ENCODE measurements at regions not wholly inside any gene's neighbourhood (a gene's known extent, or its start where the extent isn't known, plus 50 kb on each side); places are given as distances from the start of the nearest gene placed in this dataset.
A peak's percentile ranks its signal among the peaks of the same experiment; 100 is the strongest.

DNA sequence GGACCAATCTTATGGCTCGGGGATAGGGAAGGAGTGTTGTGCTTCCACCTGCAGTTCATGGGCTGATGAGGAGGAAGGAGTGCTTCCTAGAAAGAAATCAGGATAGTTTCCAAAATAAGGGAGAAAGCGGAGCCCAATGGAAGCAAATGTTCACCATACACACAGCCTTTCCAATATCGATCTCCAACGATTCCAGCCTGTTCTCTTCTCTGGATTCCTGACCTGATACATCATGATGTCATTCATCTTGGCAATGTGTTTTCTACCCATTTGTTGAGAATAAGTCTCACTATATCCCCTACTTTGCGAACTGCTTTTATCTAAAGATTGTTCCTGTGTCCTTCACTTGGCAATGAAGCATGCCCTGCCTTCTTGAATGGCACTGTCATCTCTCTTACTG is 205.3 kb upstream of the SIX2 start:
- H3K27ac ChIP-seq (ENCODE audit: insufficient read depth in 1 of 2, low read depth in 1 of 2, low read length in 2 of 2, poor library complexity in 1 of 2, severe bottlenecking in 2 of 2): no peak overlapping the region
- ChIA-PET CTCF (no interaction called here), POLR2A (no interaction called here)
- H3K4me3 ChIP-seq (ENCODE audit: control insufficient read depth in 1 of 7, extremely low read depth in 1 of 7, insufficient read depth in 4 of 7, low read depth in 2 of 7, low read length in 6 of 7): no peak overlapping the region
- no peaks in the 10 kb centered on the region for H3K36me3 ChIP-seq (ENCODE audit: control insufficient read depth in 4 of 4, insufficient read depth in 4 of 4, low read length in 3 of 4)
- 100% methylated on average over 5 of the region's 5 CpGs for WGBS (ENCODE audit: insufficient coverage)
- no peak for DNase-seq
- H3K9me3 ChIP-seq (ENCODE audit: control extremely low read depth in 1 of 5, control insufficient read depth in 4 of 5, insufficient read depth in 2 of 5, low read depth in 1 of 5, low read length in 4 of 5): peaks cover 0 to 2% (median 0%) of the 10 kb centered on the region in 5 experiments
- H3K27me3 ChIP-seq (replicated peaks in 2 of 5; ENCODE audit: control insufficient read depth in 4 of 5, insufficient read depth in 5 of 5, low read length in 4 of 5): no peaks in the 10 kb centered on the region
- H3K4me1 ChIP-seq (ENCODE audit: control extremely low read depth in 1 of 4, control insufficient read depth in 4 of 4, insufficient read depth in 4 of 4, low read length in 3 of 4): peaks cover 0 to 5% (median 0%) of the 10 kb centered on the region in 4 experiments

DNA sequence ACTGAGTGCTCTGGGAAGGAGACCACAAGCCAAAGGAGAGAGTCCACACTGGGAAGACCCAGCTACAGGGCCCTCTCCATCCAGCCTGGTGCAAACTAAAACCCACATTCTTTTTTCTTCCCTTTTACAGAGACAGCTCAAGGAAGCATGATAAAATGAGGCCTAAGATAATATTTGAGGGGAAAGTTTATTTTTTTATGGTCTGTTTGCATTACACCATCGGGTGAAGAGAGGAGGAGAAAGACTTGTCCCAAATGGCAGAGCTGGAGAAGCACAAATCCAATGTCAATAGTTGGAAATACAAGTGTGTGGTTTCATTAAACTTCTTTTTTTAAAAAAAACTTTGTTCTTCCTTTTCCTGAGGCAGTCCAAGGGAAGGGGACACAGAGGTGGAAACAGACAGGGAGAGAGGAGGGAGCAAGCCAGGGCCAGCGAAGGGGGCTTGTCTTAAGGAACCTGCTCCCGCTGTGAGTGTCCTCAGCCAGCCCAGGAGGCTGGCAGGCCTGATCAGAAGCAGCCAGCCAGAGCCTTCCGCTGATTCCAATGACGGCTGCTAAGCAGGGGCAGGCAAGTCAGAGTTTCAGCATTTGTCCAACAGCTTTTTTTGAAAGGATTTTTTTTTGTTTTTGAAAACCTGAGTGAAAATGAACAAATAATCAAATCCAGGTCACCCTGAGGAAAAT is 203.8 kb upstream of the SIX2 start:
- Histone ChIP-seq H3K27me3 (replicated peaks in 2 of 5; ENCODE audit: control insufficient read depth in 4 of 5, insufficient read depth in 5 of 5, low read length in 4 of 5) (no peaks in the 10 kb centered on the region), H3K27ac (ENCODE audit: insufficient read depth in 1 of 2, low read depth in 1 of 2, low read length in 2 of 2, poor library complexity in 1 of 2, severe bottlenecking in 2 of 2) (no peak overlapping the region), H3K4me3 (ENCODE audit: control insufficient read depth in 1 of 7, extremely low read depth in 1 of 7, insufficient read depth in 4 of 7, low read depth in 2 of 7, low read length in 6 of 7) (no peak overlapping the region), H3K4me1 (ENCODE audit: control extremely low read depth in 1 of 4, control insufficient read depth in 4 of 4, insufficient read depth in 4 of 4, low read length in 3 of 4) (peaks cover 0 to 5% (median 0%) of the 10 kb centered on the region in 4 experiments), H3K36me3 (ENCODE audit: control insufficient read depth in 4 of 4, insufficient read depth in 4 of 4, low read length in 3 of 4) (no peaks in the 10 kb centered on the region), H3K9me3 (ENCODE audit: control extremely low read depth in 1 of 5, control insufficient read depth in 4 of 5, insufficient read depth in 2 of 5, low read depth in 1 of 5, low read length in 4 of 5) (peaks cover 0 to 2% (median 0%) of the 10 kb centered on the region in 5 experiments)
- 67% methylated on average over 5 of the region's 5 CpGs for WGBS (ENCODE audit: insufficient coverage)
- ChIA-PET CTCF (interaction anchor here (0.8 kb wide), 1 partner anchor 12 kb away, joined by 3 read pairs; no protein-coding TSS in a partner anchor), POLR2A (no interaction called here)
- DNase-seq: no peak

DNA sequence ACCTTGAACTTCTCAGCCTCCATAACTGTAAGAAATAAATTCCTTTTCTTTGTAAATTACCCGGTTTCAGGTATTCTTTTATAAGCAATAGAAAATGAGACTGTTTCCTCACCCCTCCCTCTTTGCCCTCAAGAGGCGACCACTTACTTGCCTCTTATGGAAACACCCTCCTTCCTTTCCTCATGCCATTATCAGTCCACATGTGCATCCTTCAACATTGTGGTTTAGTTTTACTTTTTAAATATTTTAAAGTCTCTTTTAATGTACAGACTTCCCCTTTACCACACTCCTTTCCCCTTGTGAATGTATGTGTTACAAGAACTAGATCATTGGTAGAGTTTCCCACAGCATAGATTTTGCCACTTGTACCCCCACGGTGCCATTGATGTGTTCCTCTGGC is 202.4 kb upstream of the SIX2 start:
- Histone ChIP-seq H3K36me3 (ENCODE audit: control insufficient read depth in 4 of 4, insufficient read depth in 4 of 4, low read length in 3 of 4) (no peaks in the 10 kb centered on the region), H3K27ac (ENCODE audit: insufficient read depth in 1 of 2, low read depth in 1 of 2, low read length in 2 of 2, poor library complexity in 1 of 2, severe bottlenecking in 2 of 2) (no peak overlapping the region), H3K27me3 (replicated peaks in 2 of 5; ENCODE audit: control insufficient read depth in 4 of 5, insufficient read depth in 5 of 5, low read length in 4 of 5) (no peaks in the 10 kb centered on the region), H3K4me1 (ENCODE audit: control extremely low read depth in 1 of 4, control insufficient read depth in 4 of 4, insufficient read depth in 4 of 4, low read length in 3 of 4) (peaks cover 2 to 14% (median 8%) of the 10 kb centered on the region in 4 experiments), H3K4me3 (ENCODE audit: control insufficient read depth in 1 of 7, extremely low read depth in 1 of 7, insufficient read depth in 4 of 7, low read depth in 2 of 7, low read length in 6 of 7) (no peak overlapping the region), H3K9me3 (ENCODE audit: control extremely low read depth in 1 of 5, control insufficient read depth in 4 of 5, insufficient read depth in 2 of 5, low read depth in 1 of 5, low read length in 4 of 5) (no peaks in the 10 kb centered on the region)
- 30% methylated on average over 2 of the region's 3 CpGs for WGBS (ENCODE audit: insufficient coverage)
- DNase-seq: peak; percentile 18 to 88 (median 83)
- ChIA-PET CTCF (no interaction called here), POLR2A (no interaction called here)

DNA sequence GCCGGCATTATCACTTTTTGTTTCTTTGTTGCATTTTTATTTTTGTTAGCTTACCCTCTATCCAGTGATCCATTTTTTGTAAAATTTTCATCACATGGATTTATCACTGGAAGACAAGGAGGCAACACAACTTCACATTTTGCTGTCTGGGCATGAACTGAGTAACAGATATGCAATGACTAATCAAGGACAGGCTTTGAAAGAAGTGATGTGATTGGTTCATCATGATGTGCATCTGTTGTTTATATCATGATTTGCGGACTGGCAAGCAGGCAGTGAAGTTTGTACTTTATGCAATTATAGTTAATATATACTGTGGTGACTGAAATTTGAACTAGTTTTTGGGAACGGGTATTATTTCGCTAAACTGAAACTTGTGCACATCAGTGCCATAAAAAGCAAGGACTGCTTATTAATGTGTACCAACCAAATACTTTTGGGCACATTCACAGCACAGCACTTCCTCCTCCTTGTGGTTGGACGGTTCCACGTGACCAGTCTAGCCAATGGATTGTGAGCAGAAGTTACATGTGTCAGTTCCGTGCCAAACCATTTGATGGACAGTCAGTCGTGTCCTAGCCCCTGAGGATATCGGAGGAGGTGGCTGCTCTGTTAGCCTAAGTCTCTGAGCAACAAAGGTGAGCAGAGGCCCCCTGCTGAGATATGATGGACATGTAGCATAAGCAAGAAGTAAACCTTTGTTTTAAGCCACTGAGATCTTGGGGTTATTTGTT is 201.4 kb upstream of the SIX2 start:
- Histone ChIP-seq H3K36me3 (ENCODE audit: control insufficient read depth in 4 of 4, insufficient read depth in 4 of 4, low read length in 3 of 4) (no peaks in the 10 kb centered on the region), H3K27ac (ENCODE audit: insufficient read depth in 1 of 2, low read depth in 1 of 2, low read length in 2 of 2, poor library complexity in 1 of 2, severe bottlenecking in 2 of 2) (no peak overlapping the region), H3K9me3 (ENCODE audit: control extremely low read depth in 1 of 5, control insufficient read depth in 4 of 5, insufficient read depth in 2 of 5, low read depth in 1 of 5, low read length in 4 of 5) (no peaks in the 10 kb centered on the region), H3K27me3 (replicated peaks in 2 of 5; ENCODE audit: control insufficient read depth in 4 of 5, insufficient read depth in 5 of 5, low read length in 4 of 5) (no peaks in the 10 kb centered on the region), H3K4me3 (ENCODE audit: control insufficient read depth in 1 of 7, extremely low read depth in 1 of 7, insufficient read depth in 4 of 7, low read depth in 2 of 7, low read length in 6 of 7) (no peak overlapping the region), H3K4me1 (ENCODE audit: control extremely low read depth in 1 of 4, control insufficient read depth in 4 of 4, insufficient read depth in 4 of 4, low read length in 3 of 4) (peaks cover 4 to 19% (median 11%) of the 10 kb centered on the region in 4 experiments)
- WGBS (ENCODE audit: insufficient coverage): 95% methylated on average over 6 of the region's 9 CpGs
- DNase-seq: peak in 1 of 3 donors; percentile 7
- ChIA-PET CTCF (no interaction called here), POLR2A (no interaction called here)

DNA sequence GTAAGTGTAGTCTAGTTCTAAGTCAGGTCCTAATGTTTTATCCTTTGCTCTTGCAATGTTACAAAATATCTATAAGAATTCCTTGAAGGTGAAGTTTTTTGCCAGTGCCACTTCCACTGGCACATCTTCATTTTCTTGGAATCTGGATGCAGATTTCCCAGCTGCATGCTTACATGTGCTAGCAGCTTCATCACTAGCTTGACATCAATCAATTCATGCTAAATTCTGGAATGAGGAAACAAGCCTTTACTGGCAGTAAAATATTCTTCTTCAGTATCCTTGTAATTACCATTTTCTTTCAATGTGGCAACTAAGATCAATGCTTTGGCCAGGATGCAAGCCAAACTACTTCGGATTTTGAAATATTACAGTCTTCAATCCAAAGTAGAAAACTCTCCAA is 200.6 kb upstream of the SIX2 start:
- POLR2A ChIA-PET: no interaction called here
- DNase-seq: no peak
- no peak overlapping the region for H3K4me3 ChIP-seq (ENCODE audit: control insufficient read depth in 1 of 7, extremely low read depth in 1 of 7, insufficient read depth in 4 of 7, low read depth in 2 of 7, low read length in 6 of 7)
- H3K36me3 ChIP-seq (ENCODE audit: control insufficient read depth in 4 of 4, insufficient read depth in 4 of 4, low read length in 3 of 4): no peaks in the 10 kb centered on the region
- no peak overlapping the region for H3K27ac ChIP-seq (ENCODE audit: insufficient read depth in 1 of 2, low read depth in 1 of 2, low read length in 2 of 2, poor library complexity in 1 of 2, severe bottlenecking in 2 of 2)
- CTCF ChIA-PET: no interaction called here
- WGBS (ENCODE audit: insufficient coverage): 100% methylated on average over 1 of the region's 1 CpG
- H3K9me3 ChIP-seq (ENCODE audit: control extremely low read depth in 1 of 5, control insufficient read depth in 4 of 5, insufficient read depth in 2 of 5, low read depth in 1 of 5, low read length in 4 of 5): no peaks in the 10 kb centered on the region
- H3K4me1 ChIP-seq (ENCODE audit: control extremely low read depth in 1 of 4, control insufficient read depth in 4 of 4, insufficient read depth in 4 of 4, low read length in 3 of 4): peaks cover 4 to 19% (median 11%) of the 10 kb centered on the region in 4 experiments
- no peaks in the 10 kb centered on the region for H3K27me3 ChIP-seq (replicated peaks in 2 of 5; ENCODE audit: control insufficient read depth in 4 of 5, insufficient read depth in 5 of 5, low read length in 4 of 5)

DNA sequence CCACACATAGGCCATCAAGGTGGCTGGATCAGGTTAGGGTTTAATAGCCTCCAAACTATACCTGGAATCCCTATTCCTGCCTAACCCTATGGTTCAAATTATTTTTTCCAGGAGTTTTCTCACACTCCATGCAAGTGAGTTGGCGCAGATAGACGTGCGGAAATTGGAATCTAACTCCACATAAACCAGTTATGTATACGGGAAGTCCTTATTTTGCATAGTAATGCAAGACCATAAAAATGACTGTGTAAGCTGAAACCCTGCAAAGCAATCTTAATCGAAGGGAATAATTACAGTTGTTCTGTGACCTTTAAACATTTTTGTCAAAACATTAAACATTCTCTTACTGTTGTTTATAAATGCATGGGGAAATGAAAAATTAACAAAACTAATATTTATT is 200.1 kb upstream of the SIX2 start:
- H3K27me3 ChIP-seq (replicated peaks in 2 of 5; ENCODE audit: control insufficient read depth in 4 of 5, insufficient read depth in 5 of 5, low read length in 4 of 5): no peaks in the 10 kb centered on the region
- no peaks in the 10 kb centered on the region for H3K36me3 ChIP-seq (ENCODE audit: control insufficient read depth in 4 of 4, insufficient read depth in 4 of 4, low read length in 3 of 4)
- no peak for DNase-seq
- H3K27ac ChIP-seq (ENCODE audit: insufficient read depth in 1 of 2, low read depth in 1 of 2, low read length in 2 of 2, poor library complexity in 1 of 2, severe bottlenecking in 2 of 2): no peak overlapping the region
- POLR2A ChIA-PET: no interaction called here
- CTCF ChIA-PET: no interaction called here
- peaks cover 0 to 1% (median 0%) of the 10 kb centered on the region in 5 experiments for H3K9me3 ChIP-seq (ENCODE audit: control extremely low read depth in 1 of 5, control insufficient read depth in 4 of 5, insufficient read depth in 2 of 5, low read depth in 1 of 5, low read length in 4 of 5)
- no peak overlapping the region for H3K4me3 ChIP-seq (ENCODE audit: control insufficient read depth in 1 of 7, extremely low read depth in 1 of 7, insufficient read depth in 4 of 7, low read depth in 2 of 7, low read length in 6 of 7)
- peaks cover 4 to 19% (median 11%) of the 10 kb centered on the region in 4 experiments for H3K4me1 ChIP-seq (ENCODE audit: control extremely low read depth in 1 of 4, control insufficient read depth in 4 of 4, insufficient read depth in 4 of 4, low read length in 3 of 4)
- WGBS (ENCODE audit: insufficient coverage): 100% methylated on average over 3 of the region's 5 CpGs

DNA sequence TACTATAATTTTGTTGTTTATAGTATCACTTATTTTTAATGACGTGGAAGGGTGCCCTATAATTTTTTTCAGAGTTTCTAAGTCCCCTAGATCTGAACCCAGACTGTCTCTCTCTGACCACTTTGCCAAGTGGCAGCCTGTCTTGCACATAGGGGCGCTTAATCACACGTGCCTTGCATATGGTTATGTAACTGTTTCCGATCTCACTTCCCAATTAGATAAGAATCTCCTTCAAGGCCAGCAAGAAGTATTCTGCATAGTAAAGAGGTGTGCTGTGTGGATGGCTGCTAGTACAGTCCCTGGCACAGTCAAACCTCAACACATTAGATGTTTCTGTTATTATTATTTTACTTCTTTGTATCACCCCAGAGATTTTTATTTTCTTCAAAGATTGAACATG is 197.8 kb upstream of the SIX2 start:
- H3K9me3 ChIP-seq (ENCODE audit: control extremely low read depth in 1 of 5, control insufficient read depth in 4 of 5, insufficient read depth in 2 of 5, low read depth in 1 of 5, low read length in 4 of 5): peaks cover 0 to 11% (median 0%) of the 10 kb centered on the region in 5 experiments
- ChIA-PET CTCF (no interaction called here), POLR2A (no interaction called here)
- H3K27ac ChIP-seq (ENCODE audit: insufficient read depth in 1 of 2, low read depth in 1 of 2, low read length in 2 of 2, poor library complexity in 1 of 2, severe bottlenecking in 2 of 2): no peak overlapping the region
- no peaks in the 10 kb centered on the region for H3K36me3 ChIP-seq (ENCODE audit: control insufficient read depth in 4 of 4, insufficient read depth in 4 of 4, low read length in 3 of 4)
- H3K4me1 ChIP-seq (ENCODE audit: control extremely low read depth in 1 of 4, control insufficient read depth in 4 of 4, insufficient read depth in 4 of 4, low read length in 3 of 4): peaks cover 4 to 14% (median 11%) of the 10 kb centered on the region in 4 experiments
- no peak overlapping the region for H3K4me3 ChIP-seq (ENCODE audit: control insufficient read depth in 1 of 7, extremely low read depth in 1 of 7, insufficient read depth in 4 of 7, low read depth in 2 of 7, low read length in 6 of 7)
- peak; percentile 69 to 88 (median 79) for DNase-seq
- H3K27me3 ChIP-seq (replicated peaks in 2 of 5; ENCODE audit: control insufficient read depth in 4 of 5, insufficient read depth in 5 of 5, low read length in 4 of 5): no peaks in the 10 kb centered on the region
- 33% methylated on average over 1 of the region's 4 CpGs for WGBS (ENCODE audit: insufficient coverage)
